Astrocyte of the cerebellum (primary cell): ENCODE measurements at regions not wholly inside any gene's neighbourhood (a gene's known extent, or its start where the extent isn't known, plus 50 kb on each side); places are given as distances from the start of the nearest gene placed in this dataset.

ENCODE experiments used
- DNase-seq: peaks from one replicate; pipeline ENCODE4 v3.0.0-alpha.2; 2011; ENCODE audit warnings: low read depth
- H3K4me3 ChIP-seq: 2 replicates; pipeline ENCODE4 v1.5.1; 2011; ENCODE audit warnings: mild to moderate bottlenecking, low read depth, low read length, moderate library complexity
- in situ Hi-C: cut with HindIII; loops from 2 replicates; pipeline ENCODE4 v1.10.0; 2017; ENCODE audit warnings: low sequenced_read_pairs
- TF ChIP-seq, protein P1 (sequence below): IDR thresholded peaks from 2 replicates; pipeline ENCODE4 v1.5.1; 2012; ENCODE audit warnings: low read length, low read depth, moderate library complexity, mild to moderate bottlenecking; ENCODE audit errors: missing control alignments

DNA sequence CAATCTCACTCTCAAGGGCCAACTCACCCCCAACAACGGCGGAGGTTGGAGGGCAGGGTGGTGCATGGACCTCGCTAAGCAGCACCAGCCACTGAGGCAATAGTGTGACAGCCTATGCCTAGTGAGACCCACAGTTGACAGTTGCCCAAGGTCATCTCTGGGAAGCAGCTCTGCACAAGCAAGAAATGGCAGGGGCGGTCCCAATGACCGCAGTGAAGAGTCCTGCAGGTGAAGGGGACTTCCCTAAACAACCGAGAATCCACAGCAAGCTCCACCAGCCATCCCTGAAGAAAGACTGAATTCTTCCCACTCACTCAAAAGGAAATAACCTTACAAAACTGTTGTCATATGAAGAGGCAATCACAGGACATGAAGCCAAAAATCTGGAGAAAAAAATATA lies 313.4 kb upstream of the ID2 start:
- no peak for DNase-seq
- in situ Hi-C loops: no loop called here
- no peak overlapping the region for H3K4me3 ChIP-seq
- TF ChIP-seq, protein P1, sequence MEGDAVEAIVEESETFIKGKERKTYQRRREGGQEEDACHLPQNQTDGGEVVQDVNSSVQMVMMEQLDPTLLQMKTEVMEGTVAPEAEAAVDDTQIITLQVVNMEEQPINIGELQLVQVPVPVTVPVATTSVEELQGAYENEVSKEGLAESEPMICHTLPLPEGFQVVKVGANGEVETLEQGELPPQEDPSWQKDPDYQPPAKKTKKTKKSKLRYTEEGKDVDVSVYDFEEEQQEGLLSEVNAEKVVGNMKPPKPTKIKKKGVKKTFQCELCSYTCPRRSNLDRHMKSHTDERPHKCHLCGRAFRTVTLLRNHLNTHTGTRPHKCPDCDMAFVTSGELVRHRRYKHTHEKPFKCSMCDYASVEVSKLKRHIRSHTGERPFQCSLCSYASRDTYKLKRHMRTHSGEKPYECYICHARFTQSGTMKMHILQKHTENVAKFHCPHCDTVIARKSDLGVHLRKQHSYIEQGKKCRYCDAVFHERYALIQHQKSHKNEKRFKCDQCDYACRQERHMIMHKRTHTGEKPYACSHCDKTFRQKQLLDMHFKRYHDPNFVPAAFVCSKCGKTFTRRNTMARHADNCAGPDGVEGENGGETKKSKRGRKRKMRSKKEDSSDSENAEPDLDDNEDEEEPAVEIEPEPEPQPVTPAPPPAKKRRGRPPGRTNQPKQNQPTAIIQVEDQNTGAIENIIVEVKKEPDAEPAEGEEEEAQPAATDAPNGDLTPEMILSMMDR: no peak

DNA sequence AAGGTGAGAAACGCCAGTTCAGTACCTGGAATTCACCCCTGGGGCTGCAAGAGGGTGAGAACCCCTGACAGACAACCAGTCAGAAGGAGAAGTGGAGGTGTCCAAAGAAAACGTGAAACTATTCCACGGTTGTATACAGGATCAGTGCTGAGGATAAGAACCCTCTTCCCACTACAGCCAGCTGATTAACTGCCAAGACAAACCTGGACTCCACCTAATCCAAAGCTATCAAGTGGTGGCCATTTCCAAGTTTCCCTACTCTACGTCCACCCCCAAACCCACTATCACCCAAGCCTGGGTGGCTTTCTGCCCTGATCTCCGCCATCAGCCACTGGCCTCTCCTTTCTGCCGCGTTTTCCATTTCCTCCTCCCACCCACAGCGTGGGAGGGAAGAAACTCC lies 312.3 kb upstream of the ID2 start:
- H3K4me3 ChIP-seq: no peak overlapping the region
- TF ChIP-seq, protein P1: no peak
- in situ Hi-C loops: no loop called here
- DNase-seq: no peak

DNA sequence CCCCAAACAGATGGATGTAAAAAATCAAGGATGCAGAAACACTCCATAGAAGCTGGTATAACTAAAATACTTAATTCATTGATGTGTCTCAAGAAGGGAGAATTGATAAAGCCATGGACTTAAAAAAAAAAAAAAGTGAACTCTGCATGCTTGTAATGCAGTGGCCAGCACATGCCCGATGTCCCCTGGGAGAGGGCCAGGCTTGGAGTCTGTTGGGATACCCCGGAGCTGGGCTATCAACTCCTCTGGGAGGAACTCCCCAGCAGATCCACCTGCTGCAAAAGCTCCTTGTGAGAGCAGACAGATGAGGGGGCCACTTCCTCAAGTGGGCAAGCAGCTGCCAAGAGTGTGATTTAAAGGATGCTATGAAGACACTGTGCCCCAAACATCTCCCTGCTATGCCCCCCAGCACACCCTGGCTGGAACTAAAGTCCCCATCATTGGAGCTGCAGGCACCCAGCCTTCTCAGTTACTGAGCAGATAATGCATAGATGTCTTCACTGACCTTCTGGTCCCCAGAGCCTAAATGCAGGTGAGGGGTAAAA lies 311.5 kb upstream of the ID2 start:
- in situ Hi-C loops: no loop called here

DNA sequence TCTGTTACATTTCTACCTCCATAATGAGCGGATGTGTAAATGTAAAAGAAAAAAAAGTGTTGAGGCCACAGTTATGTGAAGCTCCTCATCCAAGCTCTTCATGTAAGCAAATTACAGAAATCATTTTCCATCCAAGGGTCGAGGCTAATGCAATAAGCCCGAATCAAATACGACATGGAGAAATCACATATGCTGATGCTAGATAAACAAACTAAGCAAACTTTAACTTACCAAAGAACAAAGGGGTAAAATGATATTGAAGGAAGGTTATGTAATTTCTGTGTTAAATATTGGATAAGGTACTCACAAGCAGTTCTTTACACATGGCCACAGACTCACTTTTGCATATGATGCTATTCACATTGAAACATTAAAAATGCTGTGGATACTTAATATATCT lies 310.2 kb upstream of the ID2 start:
- TF ChIP-seq, protein P1: no peak
- in situ Hi-C loops: no loop called here

More for the DNA sequence above, 311.5 kb upstream of the ID2 start:
- TF ChIP-seq, protein P1: no peak
- H3K4me3 ChIP-seq: no peak overlapping the region
- no peak for DNase-seq

DNA sequence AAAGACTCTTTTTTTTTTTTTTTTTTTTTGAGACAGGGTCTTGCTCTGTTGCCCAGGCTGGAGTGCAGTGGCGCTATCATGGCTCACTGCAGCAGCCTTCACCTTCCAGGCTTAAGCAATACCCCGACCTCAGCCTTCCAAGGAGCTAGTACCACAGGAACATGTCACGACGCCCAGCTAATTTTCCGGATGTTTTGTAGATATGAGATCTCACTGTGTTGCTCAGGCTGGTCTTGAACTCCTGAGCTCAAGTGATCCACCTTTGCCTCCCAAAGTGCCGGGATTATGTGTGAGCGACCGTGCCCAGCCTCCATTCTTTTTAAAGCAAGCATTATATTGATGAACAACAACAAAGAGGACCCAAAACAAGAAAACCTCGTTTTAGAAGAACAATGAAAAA lies 307.1 kb upstream of the ID2 start:
- H3K4me3 ChIP-seq: no peak overlapping the region
- TF ChIP-seq, protein P1: no peak
- no peak for DNase-seq
- in situ Hi-C loops: no loop called here

More for the DNA sequence above, 310.2 kb upstream of the ID2 start:
- no peak overlapping the region for H3K4me3 ChIP-seq
- DNase-seq: no peak

DNA sequence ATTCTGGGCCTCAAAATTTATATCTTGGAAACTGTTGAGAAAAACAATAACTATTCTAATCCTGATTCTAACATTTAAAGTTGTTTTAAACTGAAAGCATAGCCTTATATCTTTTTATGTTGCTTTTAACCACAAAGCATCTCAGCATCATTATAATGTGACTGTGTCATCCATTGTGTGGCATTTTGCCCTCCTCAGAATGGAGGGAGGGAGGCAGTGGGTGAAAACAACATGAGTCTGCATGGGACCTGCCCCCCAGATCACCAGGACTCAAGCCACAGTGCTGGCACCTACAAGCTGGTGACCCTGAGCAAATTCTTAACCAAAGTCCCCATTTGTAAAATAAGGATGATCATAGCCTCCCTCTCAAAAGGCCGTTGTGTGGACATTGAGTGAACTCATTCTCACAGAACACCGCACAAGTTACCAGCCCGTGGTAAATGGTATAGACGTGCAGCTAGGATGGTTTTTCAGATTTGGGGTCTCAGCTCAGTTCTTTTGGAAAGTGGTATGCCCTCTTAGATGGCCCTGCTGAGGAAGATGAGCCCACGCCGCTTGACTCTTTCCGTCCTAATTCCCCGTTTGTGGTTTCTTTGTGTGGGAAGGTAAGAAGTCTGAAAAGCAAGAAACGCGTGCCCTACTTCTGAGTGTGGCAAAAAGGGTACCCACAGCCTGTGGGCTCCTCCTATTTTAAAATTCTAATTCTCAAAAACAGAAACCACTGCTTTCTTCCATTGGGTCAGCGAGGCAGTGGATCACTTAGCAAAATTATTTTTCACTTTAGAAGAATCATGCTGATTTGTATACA lies 305.0 kb upstream of the ID2 start:
- no peak for DNase-seq
- TF ChIP-seq, protein P1: no peak
- no peak overlapping the region for H3K4me3 ChIP-seq
- in situ Hi-C loops: no loop called here
